NCI-H345 (cell line): ENCODE measurements at regions not wholly inside any gene's neighbourhood (a gene's known extent, or its start where the extent isn't known, plus 50 kb on each side); places are given as distances from the start of the nearest gene placed in this dataset.
A peak's percentile ranks its signal among the peaks of the same experiment; 100 is the strongest.
"Not testable (repeated sequence)": the region's sequence is repeated elsewhere in the genome, so short reads cannot be mapped to it uniquely, and the experiment has no call there.

Experiments used
- DNase-seq: peaks from one replicate; lab custom pipeline; 2025; lab: John Stamatoyannopoulos, UW

DNA sequence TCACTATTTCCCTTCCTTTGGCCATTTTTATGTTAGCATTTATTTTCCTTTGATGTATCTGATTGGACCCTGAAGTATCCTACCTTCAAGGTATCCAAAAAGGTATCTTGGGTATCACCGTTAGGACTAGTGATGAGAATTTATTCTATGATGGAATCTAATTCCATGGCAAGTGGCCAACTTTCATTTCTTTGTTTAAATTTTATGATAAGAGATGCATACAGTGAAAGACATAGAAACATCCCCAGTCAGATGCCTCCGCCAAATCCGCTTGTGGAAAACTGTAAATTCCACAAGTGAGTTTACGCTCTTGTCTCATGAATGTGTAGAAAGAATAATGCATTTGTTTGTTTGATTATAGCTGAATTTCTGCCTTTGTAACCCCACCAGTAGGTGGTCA is 153.7 kb upstream of the NR2F2 start:
- DNase-seq, result no peak

DNA sequence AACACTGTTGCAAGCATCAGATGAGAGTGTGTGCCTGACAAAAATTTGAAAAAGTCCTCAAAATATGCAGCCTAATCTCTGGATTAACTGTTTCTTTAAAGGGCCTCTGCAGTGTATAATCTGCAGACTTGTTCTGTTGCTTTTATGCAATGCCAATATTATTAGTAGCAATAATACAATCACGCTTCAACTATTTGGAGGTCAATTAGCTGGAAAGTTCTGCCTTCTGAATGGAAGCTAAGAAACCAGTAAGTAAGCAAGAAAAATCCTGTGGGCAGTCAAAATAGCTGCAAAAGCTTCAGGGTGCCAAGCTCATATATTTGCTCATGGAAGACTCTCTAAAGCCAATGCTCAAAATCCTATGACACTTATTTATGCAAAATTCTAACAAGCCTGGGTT is 153.2 kb upstream of the NR2F2 start:
- DNase-seq, result no peak

DNA sequence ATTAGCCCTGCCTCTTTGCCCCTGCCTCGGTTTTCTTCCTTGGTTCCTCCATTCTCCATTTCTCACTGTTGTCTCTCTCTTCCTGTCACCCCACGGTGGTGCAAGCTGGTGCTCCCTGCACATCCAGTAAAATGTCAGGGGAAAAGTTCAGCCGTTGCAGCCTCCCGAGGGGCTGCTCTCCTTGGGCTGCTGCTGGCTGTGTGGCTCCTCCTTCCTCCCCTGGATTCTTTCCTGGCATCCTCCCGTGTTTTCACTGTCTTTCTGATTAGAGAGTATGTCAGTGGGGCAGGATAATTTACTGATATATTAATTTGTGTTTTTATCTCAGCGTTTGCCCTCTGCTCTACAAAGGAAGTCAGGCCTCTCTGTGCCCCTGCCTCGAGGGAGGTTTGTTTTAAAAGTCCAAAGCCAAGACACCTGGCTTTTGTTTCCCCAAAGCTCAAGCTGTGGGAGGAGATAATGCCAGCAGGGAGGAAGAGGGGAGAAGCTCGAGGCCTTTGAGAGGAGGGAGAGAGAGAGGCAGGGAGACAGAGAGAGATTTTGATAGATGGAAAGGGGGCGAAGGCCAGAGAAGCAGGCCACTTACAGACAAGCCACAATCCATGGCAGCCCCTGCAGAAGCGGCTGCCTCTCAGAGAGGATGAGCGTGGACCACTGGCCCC is 150.3 kb upstream of the NR2F2 start:
- DNase-seq, result no peak

DNA sequence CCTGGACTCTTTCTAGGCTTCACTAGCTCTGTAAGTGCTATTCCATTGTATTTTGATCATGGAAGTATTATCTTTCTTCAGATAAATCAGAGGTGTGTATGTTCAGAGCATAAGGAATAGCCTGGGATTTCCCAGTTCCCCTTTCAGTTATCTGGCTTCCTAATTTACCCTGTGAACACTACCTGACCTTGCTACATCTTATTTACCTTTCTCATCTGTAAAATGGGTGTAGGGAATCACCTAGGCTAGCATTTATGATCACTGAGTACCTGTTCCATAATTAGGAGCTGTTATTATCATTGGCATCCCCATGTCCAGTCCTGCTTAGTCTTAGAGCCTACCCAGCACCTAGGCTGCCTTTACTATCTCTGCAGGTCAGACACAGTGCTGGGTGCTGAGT is 149.3 kb upstream of the NR2F2 start:
- no peak for DNase-seq

DNA sequence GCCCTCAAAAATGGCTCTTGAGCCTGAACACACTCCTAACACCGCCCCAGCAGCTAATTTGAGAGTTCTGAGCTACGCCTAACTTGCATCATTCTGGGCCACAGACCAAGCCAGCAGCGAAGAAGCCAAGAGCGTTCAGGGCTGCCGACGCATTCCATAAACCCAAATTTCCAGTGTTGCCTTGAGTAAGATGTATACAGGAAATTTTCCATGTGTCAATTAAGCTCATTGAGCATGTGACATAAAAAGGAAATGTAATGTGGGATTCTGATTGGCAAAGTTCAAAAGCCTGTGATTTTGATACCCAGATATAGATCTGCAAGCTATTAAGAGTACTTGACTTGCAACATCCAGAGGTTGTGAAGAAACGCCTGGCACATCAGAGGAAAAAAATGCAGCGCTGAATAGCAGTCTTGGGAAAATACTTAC is 148.6 kb upstream of the NR2F2 start:
- no peak for DNase-seq

DNA sequence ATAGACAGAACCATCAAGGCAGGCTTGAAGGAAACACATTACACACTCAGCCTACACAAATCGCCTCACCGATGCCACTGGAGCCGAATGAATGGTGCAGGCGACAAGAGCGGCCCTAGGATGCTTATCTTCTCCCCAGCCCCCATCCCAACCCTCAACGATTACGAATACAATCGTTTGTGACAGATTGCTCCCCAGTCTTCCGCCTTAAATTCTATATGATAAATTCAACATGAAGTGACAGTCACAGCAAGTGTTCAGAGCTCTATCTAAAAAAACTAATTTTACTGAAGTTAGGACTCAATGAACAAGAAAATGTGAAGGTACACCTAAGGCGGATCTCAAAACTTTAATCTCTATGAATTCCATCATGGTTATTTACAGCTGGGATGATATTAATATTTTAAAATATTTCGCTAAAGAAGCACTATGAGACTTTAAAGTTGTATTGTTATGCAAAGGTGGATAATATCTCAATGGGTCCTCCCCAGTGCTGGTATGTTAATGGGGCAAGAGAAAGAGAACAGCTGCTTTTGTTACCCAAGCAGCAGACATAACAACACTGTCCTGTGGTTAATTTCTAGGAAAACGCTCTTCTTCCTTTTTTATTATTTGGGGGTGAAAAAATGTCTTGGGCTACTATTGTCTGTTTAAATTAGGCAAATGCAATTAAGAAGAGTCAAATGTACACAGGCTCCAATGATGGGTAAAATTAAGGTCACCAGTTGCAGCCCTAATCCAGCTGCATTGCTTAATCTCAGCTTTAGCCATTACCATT is 147.6 kb upstream of the NR2F2 start:
- DNase-seq, result no peak

DNA sequence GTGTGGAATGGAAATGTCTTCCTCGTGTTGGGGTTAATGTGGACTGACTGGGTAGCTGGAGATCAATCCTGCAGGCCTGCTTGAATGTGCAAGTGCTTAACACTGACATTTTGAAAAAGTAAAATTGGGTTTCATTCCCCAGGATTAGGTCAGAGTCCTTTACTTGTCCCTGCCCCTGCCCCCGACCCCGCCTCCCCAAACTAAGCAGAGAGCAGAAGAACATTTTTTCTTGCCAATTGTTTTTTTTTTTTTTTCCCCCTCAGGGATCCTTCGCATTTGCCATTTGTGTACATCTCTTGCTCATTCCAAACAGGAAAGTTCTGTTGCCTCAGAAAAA is 147.0 kb upstream of the NR2F2 start:
- no peak for DNase-seq

DNA sequence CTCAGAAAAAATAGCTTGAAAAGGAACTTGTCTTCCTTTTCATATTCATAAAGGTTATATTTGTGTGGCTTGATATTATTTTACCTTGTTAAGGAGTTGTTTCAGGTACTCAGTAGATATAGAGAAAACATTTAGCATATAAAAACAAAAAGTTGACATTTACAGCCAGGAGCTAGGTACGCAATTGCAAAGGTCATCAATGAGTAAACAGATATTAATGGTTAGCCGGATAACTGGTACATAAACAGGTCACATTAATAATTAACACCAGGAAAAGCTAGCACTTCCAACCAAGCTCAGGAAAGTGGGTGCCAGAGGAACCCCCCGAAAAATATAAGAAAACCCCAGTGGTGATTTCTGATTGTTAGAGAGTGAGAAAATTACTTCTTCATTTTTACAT is 146.6 kb upstream of the NR2F2 start:
- DNase-seq, result no peak

DNA sequence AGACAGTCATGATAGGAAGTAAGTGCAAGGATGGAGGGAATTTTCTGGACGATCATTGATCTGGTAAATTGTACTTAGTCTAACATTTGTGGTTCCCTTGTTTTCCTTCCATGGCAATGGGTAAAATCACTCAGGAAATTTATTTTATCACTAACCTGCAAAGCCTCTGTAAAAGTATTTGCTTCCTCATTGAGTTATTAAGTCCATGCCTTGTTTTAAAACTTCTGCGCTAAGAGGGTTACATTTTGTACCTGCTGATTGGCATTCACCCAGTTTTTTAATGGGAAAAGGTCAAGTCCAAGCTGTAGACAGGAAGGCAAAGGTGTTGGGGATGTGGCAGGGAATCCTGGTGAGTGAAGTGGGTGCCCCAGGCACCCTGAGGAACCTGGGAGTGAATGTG is 146.2 kb upstream of the NR2F2 start:
- no peak for DNase-seq

DNA sequence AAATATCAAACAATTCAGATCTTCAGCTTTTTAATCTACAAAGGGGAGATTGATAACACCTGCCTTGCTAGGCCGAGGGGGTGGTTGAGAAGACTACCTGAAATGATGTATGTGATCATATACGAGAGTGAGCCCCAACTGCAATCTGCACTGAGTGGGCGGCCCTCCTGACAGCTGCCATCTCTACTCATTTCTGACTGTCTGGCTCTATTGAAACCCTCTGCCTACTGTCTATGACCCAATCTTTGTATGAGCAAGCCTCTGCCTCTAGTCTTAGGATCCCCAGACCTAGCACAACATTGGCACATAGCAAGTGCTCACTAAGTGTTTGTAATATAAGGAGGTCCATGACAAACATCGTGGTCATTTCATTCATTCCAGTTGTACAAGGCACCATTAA is 144.4 kb upstream of the NR2F2 start:
- no peak for DNase-seq

DNA sequence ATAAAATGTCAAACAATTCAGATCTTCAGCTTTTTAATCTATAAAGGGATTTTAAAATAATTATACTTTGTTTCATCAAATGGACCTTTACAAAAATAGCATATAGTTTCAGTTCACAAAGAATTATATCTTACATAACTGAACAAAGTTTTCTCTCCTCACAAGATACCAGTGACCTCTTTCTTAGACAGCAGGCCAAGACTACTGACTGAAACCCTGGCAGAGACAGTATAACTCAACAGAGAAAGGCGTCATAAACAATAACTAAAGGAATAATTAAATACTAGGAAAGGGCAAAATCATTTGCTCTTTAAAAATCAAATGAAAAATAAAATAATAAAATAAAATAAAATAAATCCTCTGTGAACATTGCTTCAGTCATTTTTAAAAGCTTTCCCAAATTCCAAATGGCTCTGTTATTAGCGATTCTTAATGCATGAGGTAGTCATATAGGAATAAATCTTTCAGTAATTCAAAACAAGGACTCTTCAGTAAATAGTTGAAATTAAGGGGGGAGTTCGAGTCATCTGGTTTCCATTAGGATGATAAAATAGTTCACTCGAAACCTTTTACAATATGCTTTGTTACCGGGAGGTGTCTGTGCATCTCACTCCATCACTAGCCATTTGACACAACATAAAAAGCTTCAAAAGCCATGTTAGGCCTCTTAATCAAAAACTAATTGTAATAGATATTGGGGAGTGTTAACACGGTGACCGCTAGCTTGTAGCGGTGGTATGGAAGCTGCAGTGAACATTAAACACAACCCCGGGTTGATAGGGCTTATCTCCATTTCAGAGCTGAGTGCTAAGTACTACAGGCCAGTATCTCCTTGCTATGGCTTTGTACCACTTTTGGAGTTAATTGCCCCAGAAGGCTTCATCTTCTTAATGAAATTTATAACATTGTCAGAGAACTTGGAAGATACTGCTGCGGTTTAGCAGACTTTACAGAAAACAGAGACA is 142.9 kb upstream of the NR2F2 start:
- no peak for DNase-seq

DNA sequence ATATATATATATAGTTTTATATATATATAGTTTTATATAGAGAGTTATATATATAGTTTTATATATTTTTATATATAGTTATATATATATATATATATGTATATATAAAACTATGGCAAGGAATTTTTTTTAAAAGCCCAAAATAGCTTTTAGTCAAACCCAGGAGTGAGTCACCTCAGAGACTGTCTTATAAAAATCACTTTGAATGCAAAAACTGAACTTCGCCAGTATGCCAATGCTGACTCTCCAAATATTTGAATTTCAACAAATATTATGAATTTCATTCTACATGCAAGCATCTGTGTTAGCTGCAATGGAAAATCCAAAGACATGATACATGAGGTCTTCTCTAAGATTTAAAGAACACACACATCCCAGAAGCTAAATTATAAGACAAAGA is 132.8 kb upstream of the NR2F2 start:
- DNase-seq, result no peak

DNA sequence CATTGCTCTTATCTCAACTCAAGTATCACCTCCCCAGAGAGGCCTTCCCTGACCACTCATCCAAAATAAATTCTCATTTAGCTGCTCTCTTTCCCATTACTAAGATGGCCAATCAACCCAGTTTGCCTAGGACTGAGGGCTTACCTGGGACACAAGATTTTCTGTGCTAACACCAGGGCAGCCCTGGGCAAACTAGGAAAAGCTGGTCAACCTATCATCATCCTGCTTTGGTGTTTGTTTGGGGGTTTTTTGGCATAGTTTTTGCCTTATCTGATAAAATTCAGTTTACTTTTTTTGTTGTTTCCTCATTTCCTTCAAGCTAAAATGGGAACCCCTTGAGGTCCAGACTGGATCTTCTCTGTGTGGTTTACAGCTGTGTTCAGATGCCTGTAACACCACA is 131.4 kb upstream of the NR2F2 start:
- DNase-seq, result no peak

DNA sequence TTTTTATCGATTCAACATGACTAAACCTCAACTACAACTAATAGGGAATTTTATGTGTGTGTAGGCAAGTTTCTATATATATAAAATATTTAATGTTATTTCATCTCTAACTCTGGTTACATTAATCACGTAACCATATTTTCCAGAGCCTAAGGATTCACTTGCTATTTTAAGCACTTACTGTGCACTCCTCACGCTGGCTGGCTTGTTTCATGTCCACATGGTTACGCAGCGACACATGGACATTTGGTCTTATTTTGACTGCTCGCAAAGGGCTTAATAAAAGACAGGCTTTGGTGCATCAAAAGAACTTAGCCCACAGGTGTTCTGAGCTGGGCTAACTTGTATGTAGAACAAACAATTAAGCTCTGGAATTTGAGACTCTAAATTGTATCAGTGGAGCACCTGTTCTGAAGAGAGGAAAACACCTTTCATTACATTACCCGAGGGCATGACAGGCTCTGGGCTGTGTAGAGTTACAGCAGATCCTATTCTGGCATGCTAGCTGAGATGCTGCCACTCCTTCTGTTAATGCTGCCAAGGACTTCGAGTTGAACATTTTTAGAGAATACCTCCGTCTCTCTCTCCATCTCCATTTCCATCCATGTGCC is 130.0 kb upstream of the NR2F2 start:
- peak; percentile 35 for DNase-seq

DNA sequence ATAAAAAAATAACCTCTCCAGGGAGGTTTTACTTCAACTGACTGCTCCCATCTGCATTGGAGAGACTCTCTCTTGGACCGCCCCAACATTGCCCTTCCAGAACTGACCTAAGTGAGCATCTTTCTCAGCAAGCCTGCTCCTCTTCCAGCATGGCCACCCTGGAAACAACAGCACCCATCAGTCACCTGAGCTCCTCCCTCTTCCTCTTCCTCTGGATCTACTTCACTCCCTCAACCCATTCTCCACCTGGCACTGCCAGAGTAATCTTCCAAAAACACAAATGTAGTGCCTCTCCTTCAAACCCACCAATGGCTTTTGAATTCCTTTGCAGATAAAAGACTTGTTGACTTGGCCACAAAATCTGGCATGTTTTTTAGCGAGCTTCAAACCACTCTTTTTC is 128.8 kb upstream of the NR2F2 start:
- DNase-seq, result no peak

DNA sequence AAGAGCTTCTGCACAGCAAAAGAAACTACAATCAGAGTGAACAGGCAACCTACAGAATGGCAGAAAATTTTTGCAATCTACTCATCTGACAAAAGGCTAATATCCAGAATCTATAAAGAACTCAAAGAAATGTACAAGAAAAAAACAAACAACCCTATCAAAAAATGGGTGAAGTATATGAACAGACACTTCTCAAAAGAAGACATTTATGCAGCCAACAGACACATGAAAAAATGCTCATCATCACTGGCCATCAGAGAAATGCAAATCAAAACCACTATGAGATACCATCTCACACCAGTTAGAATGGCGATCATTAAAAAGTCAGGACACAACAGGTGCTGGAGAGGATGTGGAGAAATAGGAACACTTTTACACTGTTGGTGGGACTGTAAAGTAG is 124.9 kb upstream of the NR2F2 start:
- DNase-seq, result not testable (repeated sequence)

DNA sequence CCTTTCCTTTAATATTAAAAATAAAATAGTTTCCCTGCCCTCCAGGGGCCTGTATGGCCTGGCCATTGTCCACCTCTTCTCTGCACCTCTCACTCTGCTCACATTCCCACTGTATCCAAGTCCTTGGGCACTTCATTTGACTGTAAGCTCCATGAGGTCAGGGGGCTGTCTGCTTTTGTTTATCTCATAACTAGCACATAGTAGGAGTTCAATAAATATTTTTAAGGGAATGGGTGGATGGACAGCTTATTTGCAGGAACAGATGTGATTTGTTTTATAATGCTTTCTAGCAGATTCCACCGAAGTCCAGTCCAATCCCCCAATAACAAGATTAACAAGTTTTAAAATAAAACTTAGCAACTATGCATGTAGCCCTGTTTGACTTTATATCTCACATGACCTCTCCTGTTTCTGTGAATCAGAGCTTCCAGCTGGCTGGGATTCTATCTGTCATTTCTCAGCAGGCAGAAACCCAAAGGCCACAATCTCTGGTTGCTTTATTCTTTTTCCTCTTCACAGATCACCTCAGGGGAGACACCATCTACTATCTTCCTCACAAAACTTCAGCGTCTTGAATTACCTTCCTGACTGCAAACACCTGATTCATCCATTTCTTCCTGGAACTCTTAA is 123.0 kb upstream of the NR2F2 start:
- no peak for DNase-seq

DNA sequence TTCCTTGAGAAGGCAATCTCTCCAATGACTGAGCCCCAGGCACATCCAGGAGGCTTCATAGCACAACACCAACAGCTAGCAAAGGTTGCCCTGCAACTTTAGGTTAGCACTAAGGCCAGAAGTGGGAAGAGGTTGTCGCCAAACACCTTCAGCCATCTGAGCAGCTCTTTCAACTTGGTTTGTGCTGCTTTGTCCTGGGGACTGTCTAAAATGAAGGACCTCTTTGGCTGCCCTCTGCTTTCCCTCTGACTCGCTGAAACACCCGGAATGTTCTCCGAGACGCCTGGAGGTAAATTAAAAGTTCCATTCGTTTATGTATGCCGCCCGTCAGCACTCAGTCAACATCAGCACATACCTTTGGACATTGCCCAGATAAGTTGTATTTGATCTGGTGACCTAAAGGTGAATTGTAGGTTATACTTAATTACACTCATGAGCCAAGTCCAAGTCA is 121.2 kb upstream of the NR2F2 start:
- DNase-seq, result no peak

DNA sequence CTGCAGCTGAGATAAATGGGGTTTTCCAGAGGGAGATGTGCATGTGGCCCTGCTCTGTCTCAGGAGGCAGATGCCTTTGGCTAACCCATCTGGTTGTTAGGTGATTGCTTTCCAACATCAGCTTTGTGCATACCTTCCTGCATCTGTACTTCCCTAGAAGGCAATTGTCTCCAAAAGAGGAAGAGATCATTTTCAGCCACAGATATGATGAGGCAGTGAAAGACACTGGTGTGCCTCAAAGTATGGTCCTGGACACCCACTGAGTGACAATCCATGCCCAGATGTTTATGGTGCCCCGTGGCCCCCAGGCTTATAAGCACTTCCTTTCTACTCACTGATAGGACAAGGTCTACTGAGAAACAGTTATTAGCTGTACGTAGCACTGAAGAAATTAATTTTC is 117.5 kb upstream of the NR2F2 start:
- DNase-seq, result no peak

DNA sequence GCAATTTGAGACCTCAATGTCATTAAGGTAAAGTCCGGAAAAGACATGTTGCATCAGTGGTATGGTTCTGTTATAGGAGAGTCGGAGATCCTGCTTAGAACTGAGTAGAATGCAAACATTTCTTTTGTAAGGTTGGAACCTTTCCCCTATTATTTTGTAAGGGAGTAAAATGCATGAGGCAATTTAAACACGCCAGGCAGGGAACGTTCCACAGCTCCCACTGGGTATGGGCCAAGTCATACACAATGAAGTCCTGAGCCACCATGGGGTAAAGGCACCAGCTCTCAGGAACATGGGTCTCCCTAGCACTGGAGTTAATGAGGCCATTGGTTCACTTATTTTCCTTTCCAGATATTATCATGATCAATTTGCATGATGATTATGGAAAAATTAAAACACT is 116.6 kb upstream of the NR2F2 start:
- no peak for DNase-seq

DNA sequence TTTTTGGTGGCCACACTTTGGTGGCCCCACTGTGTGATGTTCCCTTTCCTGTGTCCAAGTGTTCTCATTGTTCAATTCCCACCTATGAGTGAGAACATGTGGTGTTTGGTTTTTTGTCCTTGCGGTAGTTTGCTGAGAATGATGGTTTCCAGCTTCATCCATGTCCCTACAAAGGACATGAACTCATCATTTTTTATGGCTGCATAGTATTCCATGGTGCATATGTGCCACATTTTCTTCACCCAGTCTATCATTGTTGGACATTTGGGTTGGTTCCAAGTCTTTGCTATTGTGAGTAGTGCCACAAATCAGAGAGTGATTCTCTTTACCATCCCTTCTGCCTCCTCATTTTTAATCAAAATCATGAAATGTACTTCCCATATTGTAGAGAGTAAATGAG is 114.0 kb upstream of the NR2F2 start:
- not testable (repeated sequence) for DNase-seq

DNA sequence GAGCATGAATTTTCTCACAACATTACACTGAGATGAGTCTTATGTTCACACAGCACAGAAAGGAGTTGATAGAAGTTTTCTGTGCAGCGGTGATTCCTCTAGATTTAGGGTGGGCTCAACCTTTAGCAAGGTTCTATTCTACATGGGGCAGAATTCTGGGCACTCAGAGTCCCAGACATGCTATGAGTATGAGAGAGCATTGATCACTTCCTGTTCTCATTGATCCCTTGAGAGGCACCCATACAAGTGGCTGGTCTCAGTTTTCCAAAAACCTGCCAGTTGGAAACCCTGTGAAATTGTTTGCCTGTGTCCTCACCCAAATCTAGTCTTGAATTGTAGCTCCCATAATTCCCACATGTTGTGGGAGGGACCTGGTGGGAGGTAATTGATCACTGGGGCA is 112.5 kb upstream of the NR2F2 start:
- DNase-seq, result no peak
